Kidney epithelial cell (primary cell): ENCODE measurements at regions not wholly inside any gene's neighbourhood (a gene's known extent, or its start where the extent isn't known, plus 50 kb on each side); places are given as distances from the start of the nearest gene placed in this dataset.

Experiments used
- DNase-seq: peaks from one replicate; pipeline ENCODE4 v3.0.0-alpha.2; 2010; ENCODE audit warnings: low read depth
- H3K27me3 ChIP-seq: 2 replicates; pipeline ENCODE4 v1.6.0; 2011; ENCODE audit warnings: low read length; ENCODE audit not compliant: control insufficient read depth, insufficient read depth
- H3K36me3 ChIP-seq: 2 replicates; pipeline ENCODE4 v1.5.1; 2011; ENCODE audit warnings: low read length; ENCODE audit not compliant: control insufficient read depth, insufficient read depth
- H3K4me3 ChIP-seq: 2 replicates; pipeline ENCODE4 v1.5.1; 2011; ENCODE audit warnings: low read depth, mild to moderate bottlenecking, control low read depth, low read length
- TF ChIP-seq, protein P1 (sequence below): IDR thresholded peaks from 2 replicates; pipeline ENCODE4 v1.5.1; 2011; ENCODE audit warnings: mild to moderate bottlenecking, moderate library complexity, low read length, control low read depth, inconsistent platforms; ENCODE audit not compliant: insufficient read depth, poor library complexity, severe bottlenecking

DNA sequence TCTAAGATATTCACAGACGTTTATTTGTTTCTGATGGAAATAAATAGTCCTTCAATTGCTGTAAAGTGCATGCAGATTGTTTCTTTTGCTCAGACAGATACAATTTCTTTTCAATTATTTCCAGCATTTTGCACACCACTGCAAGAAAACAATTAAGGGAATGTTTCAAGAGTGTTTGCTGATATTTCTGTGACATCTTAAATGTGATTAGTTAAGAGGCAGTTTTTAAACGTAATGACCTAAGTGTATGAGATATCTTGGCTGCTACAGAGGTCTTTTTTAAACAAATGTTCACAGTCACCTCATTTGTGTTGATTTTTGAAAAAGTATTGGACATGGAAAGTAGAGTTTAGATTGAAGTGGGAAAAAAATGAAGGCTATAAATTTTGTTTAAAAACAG, 262.3 kb upstream of the BRINP3 start:
- no peak overlapping the region for H3K4me3 ChIP-seq
- TF ChIP-seq, protein P1, sequence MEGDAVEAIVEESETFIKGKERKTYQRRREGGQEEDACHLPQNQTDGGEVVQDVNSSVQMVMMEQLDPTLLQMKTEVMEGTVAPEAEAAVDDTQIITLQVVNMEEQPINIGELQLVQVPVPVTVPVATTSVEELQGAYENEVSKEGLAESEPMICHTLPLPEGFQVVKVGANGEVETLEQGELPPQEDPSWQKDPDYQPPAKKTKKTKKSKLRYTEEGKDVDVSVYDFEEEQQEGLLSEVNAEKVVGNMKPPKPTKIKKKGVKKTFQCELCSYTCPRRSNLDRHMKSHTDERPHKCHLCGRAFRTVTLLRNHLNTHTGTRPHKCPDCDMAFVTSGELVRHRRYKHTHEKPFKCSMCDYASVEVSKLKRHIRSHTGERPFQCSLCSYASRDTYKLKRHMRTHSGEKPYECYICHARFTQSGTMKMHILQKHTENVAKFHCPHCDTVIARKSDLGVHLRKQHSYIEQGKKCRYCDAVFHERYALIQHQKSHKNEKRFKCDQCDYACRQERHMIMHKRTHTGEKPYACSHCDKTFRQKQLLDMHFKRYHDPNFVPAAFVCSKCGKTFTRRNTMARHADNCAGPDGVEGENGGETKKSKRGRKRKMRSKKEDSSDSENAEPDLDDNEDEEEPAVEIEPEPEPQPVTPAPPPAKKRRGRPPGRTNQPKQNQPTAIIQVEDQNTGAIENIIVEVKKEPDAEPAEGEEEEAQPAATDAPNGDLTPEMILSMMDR = no peak
- H3K36me3 ChIP-seq = no peaks in the 10 kb centered on the region
- H3K27me3 ChIP-seq = no peaks in the 10 kb centered on the region
- DNase-seq = no peak

DNA sequence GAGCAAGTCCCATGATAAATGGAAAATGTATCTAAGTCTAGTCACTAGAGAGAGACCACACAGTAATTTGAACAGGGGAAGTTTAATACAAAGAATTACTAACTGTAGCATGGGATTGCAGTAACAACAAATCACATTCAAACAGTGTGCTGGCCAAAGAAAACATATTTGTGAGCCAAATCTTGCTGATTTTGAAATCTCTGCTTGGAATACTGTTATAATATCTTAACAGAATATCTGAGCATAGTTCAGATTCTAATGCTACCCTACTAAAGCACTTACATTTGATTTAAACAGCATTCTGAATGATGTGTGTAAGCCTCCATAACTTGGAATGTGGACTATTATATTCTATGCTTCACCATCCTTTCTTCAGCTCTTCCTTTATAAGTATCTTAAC, 270.0 kb upstream of the BRINP3 start:
- TF ChIP-seq, protein P1 = no peak
- Histone ChIP-seq H3K4me3 (no peak overlapping the region), H3K36me3 (no peaks in the 10 kb centered on the region), H3K27me3 (no peaks in the 10 kb centered on the region)
- no peak for DNase-seq

DNA sequence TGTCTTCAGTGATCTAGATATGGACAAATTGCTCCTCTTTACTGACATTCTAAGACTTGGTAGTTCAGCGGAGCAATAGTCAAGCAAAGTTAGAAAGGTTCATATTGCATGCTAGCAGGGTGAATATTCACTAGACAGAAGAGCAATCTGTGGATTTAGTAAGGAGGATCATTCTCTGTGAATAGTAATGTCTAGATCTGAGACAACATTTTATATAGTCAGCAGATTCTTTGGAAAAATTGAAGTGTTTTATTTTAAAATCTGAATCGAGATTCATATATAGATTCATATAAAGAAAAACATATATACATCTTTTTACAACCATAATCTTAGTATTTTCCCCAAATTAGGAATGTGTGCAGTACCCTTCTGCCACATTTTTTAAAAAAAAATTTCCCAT, 274.5 kb upstream of the BRINP3 start:
- no peaks in the 10 kb centered on the region for H3K36me3 ChIP-seq
- TF ChIP-seq, protein P1 = no peak
- no peak for DNase-seq
- H3K27me3 ChIP-seq = no peaks in the 10 kb centered on the region
- H3K4me3 ChIP-seq = no peak overlapping the region

DNA sequence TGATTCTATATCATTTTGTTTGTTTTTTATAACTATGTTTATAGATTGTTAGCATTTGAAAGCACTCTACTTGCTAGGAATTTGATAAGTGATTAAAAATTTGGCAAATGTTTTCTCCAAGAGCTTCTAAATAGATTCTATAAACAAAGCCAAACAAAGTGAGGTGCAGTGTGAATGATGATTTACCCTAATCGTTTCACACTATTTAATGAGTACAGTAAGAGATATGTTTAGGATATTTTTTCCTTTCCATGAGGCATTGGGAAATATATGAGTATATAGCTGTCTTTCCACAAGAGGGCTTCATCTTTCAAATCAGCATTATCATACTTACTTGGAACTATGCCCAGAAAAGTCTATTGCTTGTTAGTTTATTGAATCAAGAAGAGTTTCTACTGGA, 277.0 kb upstream of the BRINP3 start:
- DNase-seq = no peak
- TF ChIP-seq, protein P1 = no peak
- Histone ChIP-seq H3K27me3 (no peaks in the 10 kb centered on the region), H3K36me3 (no peaks in the 10 kb centered on the region), H3K4me3 (no peak overlapping the region)

DNA sequence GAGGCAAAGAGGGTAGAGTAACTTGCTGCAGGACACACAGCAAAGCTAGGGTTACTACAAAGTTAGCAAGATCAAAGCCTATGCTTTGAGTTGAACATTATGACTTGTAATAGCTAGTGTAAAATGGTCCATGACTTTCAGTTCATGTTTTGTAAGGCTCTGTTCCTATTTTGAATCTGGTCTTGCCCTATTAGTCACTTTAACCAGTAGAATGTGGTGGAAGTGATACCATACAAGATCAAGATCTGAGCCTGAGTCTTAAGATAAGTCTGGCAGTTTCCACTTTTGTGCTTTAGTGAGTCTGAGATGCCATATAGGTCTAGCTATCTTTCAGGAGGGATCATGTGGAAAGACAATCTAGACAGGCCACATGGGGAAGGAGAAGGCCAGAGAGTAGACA, 282.1 kb upstream of the BRINP3 start:
- TF ChIP-seq, protein P1 = no peak
- no peak overlapping the region for H3K4me3 ChIP-seq
- no peak for DNase-seq
- H3K27me3 ChIP-seq = no peaks in the 10 kb centered on the region
- no peaks in the 10 kb centered on the region for H3K36me3 ChIP-seq

DNA sequence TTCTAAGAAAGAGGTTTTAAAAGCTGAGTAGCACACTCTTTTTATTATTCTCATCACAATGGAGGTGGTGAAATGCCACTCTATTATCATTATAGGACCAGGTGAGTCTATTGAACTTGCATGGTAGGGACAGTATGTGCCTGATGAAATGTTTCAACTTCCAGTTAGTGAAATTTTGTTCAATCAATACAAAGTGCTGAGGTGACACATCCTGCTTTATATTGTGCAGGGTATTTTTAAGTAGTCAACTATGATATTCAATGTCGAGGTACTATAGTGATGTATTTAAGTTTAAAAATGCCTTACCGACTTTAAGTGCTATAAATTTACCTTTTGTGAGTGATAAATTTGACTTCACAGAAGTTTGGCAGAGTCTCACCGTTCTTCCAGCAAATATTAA, 284.7 kb upstream of the BRINP3 start:
- TF ChIP-seq, protein P1 = no peak
- no peak overlapping the region for H3K4me3 ChIP-seq
- H3K27me3 ChIP-seq = no peaks in the 10 kb centered on the region
- no peaks in the 10 kb centered on the region for H3K36me3 ChIP-seq
- no peak for DNase-seq
